DMS53 (cell line): ENCODE measurements at regions not wholly inside any gene's neighbourhood (a gene's known extent, or its start where the extent isn't known, plus 50 kb on each side); places are given as distances from the start of the nearest gene placed in this dataset.

Experiments used
- DNase-seq: peaks from one replicate; lab custom pipeline; 2025; lab: John Stamatoyannopoulos, UW

GRCh38 chr3:159898147-159898546 lies 90.5 kb upstream of the IL12A start:
- no peak for DNase-seq

GRCh38 chr3:159899166-159899565 lies 89.5 kb upstream of the IL12A start:
- DNase-seq: no peak

- DNase-seq: no peak
Measured at GRCh38 chr3:159902546-159903314, 85.9 kb upstream of the IL12A start.

- no peak for DNase-seq
Measured at GRCh38 chr3:159904455-159904854, 84.2 kb upstream of the IL12A start.

- DNase-seq: no peak
Measured at GRCh38 chr3:159904911-159905310, 83.7 kb upstream of the IL12A start.

GRCh38 chr3:159907828-159908227 lies 80.8 kb upstream of the IL12A start:
- no peak for DNase-seq

- no peak for DNase-seq
Measured at GRCh38 chr3:159910991-159911663, 77.5 kb upstream of the IL12A start.

- DNase-seq: no peak
Measured at GRCh38 chr3:159911664-159912037, 77.0 kb upstream of the IL12A start.

- peak; percentile 4 for DNase-seq
Measured at GRCh38 chr3:159913712-159914414, 74.8 kb upstream of the IL12A start.

- no peak for DNase-seq
Measured at GRCh38 chr3:159914426-159914825, 74.2 kb upstream of the IL12A start.

GRCh38 chr3:159916052-159916451 lies 72.6 kb upstream of the IL12A start:
- DNase-seq: no peak

- DNase-seq: no peak
Measured at GRCh38 chr3:159917141-159917540, 71.5 kb upstream of the IL12A start.

- peak; percentile 56 for DNase-seq
Measured at GRCh38 chr3:159919873-159920272, 68.8 kb upstream of the IL12A start.

- DNase-seq: no peak
Measured at GRCh38 chr3:159922193-159922840, 66.3 kb upstream of the IL12A start.

- DNase-seq: no peak
Measured at GRCh38 chr3:159922861-159923312, 65.7 kb upstream of the IL12A start.

GRCh38 chr3:159923336-159923735 lies 65.3 kb upstream of the IL12A start:
- no peak for DNase-seq

GRCh38 chr3:159923956-159924355 lies 64.7 kb upstream of the IL12A start:
- no peak for DNase-seq

GRCh38 chr3:159924411-159924810 lies 64.2 kb upstream of the IL12A start:
- DNase-seq: no peak

GRCh38 chr3:159925248-159925647 lies 63.4 kb upstream of the IL12A start:
- DNase-seq: no peak

- no peak for DNase-seq
Measured at GRCh38 chr3:159926573-159926972, 62.1 kb upstream of the IL12A start.

- no peak for DNase-seq
Measured at GRCh38 chr3:159928071-159928491, 60.6 kb upstream of the IL12A start.

GRCh38 chr3:159928666-159929065 lies 60.0 kb upstream of the IL12A start:
- DNase-seq: no peak
